ENCODE measurements at regions not wholly inside any gene's neighbourhood (a gene's known extent, or its start where the extent isn't known, plus 50 kb on each side); places are given as distances from the start of the nearest gene placed in this dataset.

DNA sequence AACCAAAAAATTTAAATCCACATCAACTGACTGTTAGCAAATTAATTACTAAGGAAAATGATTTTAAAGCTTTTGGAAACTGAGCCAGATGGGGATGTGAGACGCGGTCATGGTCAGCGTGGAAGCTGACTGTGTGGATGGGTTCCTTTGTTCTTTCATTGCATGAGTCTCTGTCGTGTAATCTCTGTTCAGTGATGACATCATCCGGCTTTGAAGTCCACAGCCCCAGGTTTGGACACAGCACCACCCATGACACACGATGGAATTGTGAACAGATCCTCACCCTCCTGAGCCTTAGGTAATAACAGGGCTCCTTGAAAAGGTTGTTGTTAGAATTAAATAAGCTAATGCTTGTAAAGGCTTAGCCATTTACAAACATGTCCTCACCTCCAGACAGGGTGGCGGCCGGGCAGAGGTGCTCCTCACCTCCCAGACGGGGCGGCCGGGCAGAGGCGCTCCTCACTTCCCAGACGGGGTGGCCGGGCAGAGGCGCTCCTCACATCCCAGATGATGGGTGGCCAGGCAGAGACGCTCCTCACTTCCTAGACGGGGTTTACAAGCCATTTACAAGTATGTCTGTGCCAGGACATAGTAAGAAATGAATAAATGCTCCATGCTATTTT lies 677.3 kb downstream of the TBC1D22A start:
- TF ChIP-seq, protein P1, sequence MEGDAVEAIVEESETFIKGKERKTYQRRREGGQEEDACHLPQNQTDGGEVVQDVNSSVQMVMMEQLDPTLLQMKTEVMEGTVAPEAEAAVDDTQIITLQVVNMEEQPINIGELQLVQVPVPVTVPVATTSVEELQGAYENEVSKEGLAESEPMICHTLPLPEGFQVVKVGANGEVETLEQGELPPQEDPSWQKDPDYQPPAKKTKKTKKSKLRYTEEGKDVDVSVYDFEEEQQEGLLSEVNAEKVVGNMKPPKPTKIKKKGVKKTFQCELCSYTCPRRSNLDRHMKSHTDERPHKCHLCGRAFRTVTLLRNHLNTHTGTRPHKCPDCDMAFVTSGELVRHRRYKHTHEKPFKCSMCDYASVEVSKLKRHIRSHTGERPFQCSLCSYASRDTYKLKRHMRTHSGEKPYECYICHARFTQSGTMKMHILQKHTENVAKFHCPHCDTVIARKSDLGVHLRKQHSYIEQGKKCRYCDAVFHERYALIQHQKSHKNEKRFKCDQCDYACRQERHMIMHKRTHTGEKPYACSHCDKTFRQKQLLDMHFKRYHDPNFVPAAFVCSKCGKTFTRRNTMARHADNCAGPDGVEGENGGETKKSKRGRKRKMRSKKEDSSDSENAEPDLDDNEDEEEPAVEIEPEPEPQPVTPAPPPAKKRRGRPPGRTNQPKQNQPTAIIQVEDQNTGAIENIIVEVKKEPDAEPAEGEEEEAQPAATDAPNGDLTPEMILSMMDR (IDR thresholded peaks at IDR 0.05 in 2 of 3, conservative IDR thresholded peaks at IDR 0.05 in 1 of 3; ENCODE audit: borderline replicate concordance in 1 of 3, insufficient read depth in 1 of 3, low read depth in 2 of 3, low read length in 2 of 3), result no peak
- TF ChIP-seq, protein P2, sequence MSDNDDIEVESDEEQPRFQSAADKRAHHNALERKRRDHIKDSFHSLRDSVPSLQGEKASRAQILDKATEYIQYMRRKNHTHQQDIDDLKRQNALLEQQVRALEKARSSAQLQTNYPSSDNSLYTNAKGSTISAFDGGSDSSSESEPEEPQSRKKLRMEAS (IDR thresholded peaks at IDR 0.05), result no peak
- TF ChIP-seq CEBPB (IDR thresholded peaks at IDR 0.05; ENCODE audit: low read depth) (no peak), RAD21 (IDR thresholded peaks at IDR 0.05; ENCODE audit: low read depth) (no peak), ZFX (IDR thresholded peaks at IDR 0.05) (no peak)
